Transverse colon (tissue), 4 donors: ENCODE measurements at regions not wholly inside any gene's neighbourhood (a gene's known extent, or its start where the extent isn't known, plus 50 kb on each side); places are given as distances from the start of the nearest gene placed in this dataset.

Experiments used
- DNase-seq: peaks from one replicate; pipeline ENCODE4 v3.0.0-alpha.2; 2019
- H3K27ac ChIP-seq, 4 donors: fragments of 200-600 bp; sonication (generic); 2 replicates each; pipeline ENCODE4 v1.5.1; 2016 to 2018; ENCODE audit warnings: inconsistent platforms in 4 of 4
- H3K27me3 ChIP-seq: fragments of 200-600 bp; sonication (generic); 2 replicates; pipeline ENCODE4 v1.5.1; 2017; ENCODE audit warnings: inconsistent platforms
- H3K36me3 ChIP-seq, 4 donors: fragments of 200-600 bp; sonication (generic); 2 replicates each; pipeline ENCODE4 v1.5.1; 2017 to 2019; ENCODE audit warnings: inconsistent platforms in 4 of 4
- H3K4me1 ChIP-seq, 4 donors: fragments of 200-600 bp; sonication (generic); 2 replicates each; pipeline ENCODE4 v1.5.1; 2017 to 2020; ENCODE audit warnings: inconsistent platforms in 4 of 4
- H3K4me3 ChIP-seq, 4 donors: fragments of 200-600 bp; sonication (generic); 1 replicate in 1 of 4; 2 replicates in 3 of 4; pipeline versions ENCODE4 v1.5.1 to v1.6.1; 2017 to 2019; ENCODE audit warnings: inconsistent platforms in 4 of 4
- H3K9me3 ChIP-seq, 2 donors: fragments of 200-600 bp; sonication (generic); 2 replicates each; pipeline ENCODE4 v1.5.1; 2017 to 2019; ENCODE audit warnings: inconsistent platforms in 2 of 2
- CTCF ChIP-seq, 5 experiments: fragments of 200-600 bp in 3 of 5; fragments of 450-650 bp in 2 of 5; sonication (generic) in 3 of 5; IDR thresholded peaks; 1 replicate in 2 of 5; 2 replicates in 3 of 5; pipeline ENCODE4 v1.5.1; 2016 to 2017; ENCODE audit warnings: antibody characterized with exemption in 5 of 5, inconsistent platforms in 3 of 5, mild to moderate bottlenecking in 2 of 5, moderate library complexity in 1 of 5
- EP300 ChIP-seq: sonication (generic); formaldehyde crosslinking; IDR thresholded peaks from one replicate; pipeline ENCODE4 v1.6.1; 2017; ENCODE audit warnings: antibody characterized with exemption, low read depth
- POLR2A ChIP-seq: fragments of 450-650 bp; IDR thresholded peaks from one replicate; pipeline ENCODE4 v1.6.1; 2016; ENCODE audit warnings: antibody characterized with exemption, mild to moderate bottlenecking, moderate library complexity
- POLR2AphosphoS5 ChIP-seq, 3 donors: sonication (generic); formaldehyde crosslinking; IDR thresholded peaks; one replicate each; pipeline ENCODE4 v1.6.1; 2016; ENCODE audit warnings: antibody characterized with exemption in 3 of 3
- WGBS, 2 donors: methylation state at CpG; one replicate each; pipeline ENCODE4 v1.1.5; 2018; ENCODE audit warnings: low coverage in 1 of 2; 5-methylcytosine and 5-hydroxymethylcytosine counted together
- in situ Hi-C, 4 donors: fragments of 200-750 bp; cut with MboI; loops; one replicate each; pipeline versions ENCODE4 v1.15.0 to v1.15.1; 2017; ENCODE audit warnings: low sequenced_read_pairs in 3 of 4, low pct_ligation_motif_present in 1 of 4, low pct_unique_long_range_greater_than_20kb in 1 of 4
- intact Hi-C: fragments of 100-400 bp; cut with DNase I; formaldehyde crosslinking; loops from one replicate; pipeline ENCODE4 v1.15.1; 2023; ENCODE audit warnings: low total_unique reads

- peak; percentile 84 for DNase-seq
- Histone ChIP-seq H3K4me1 (peaks cover 7 to 18% (median 11%) of the 10 kb centered on the region in 4 donors), H3K4me3 (no peak overlapping the region), H3K27me3 (no peaks in the 10 kb centered on the region), H3K27ac (peak overlapping the region in 1 of 4 donors; percentile 22), H3K9me3 (no peaks in the 10 kb centered on the region), H3K36me3 (no peaks in the 10 kb centered on the region)
- intact Hi-C loops (no loop called here), in situ Hi-C loops (no loop called here)
- 13 to 19% methylated on average over 8 to 24 of the region's 24 CpGs for WGBS, 2 donors
- TF ChIP-seq POLR2AphosphoS5 (IDR thresholded peaks at IDR 0.05) (peak in 2 of 3 donors; percentile 14 to 26), POLR2A (no peak), EP300 (no peak), CTCF (IDR thresholded peaks at IDR 0.05) (peak; percentile 46 to 74 (median 64))
Measured at GRCh38 chr2:120552800-120553481, 182.7 kb upstream of the GLI2 start.

- intact Hi-C loops, result no loop called here
- no peak overlapping the region for H3K27ac ChIP-seq
- no peak overlapping the region for H3K4me3 ChIP-seq
- DNase-seq, result no peak
- no peaks in the 10 kb centered on the region for H3K36me3 ChIP-seq
- no peaks in the 10 kb centered on the region for H3K27me3 ChIP-seq
- TF ChIP-seq EP300, result no peak
- TF ChIP-seq CTCF (IDR thresholded peaks at IDR 0.05), result no peak
- TF ChIP-seq POLR2AphosphoS5 (IDR thresholded peaks at IDR 0.05), result no peak
- TF ChIP-seq POLR2A, result no peak
- peaks cover 7 to 18% (median 11%) of the 10 kb centered on the region in 4 donors for H3K4me1 ChIP-seq
- in situ Hi-C loops, result no loop called here
- H3K9me3 ChIP-seq, result no peaks in the 10 kb centered on the region
Measured at GRCh38 chr2:120554625-120555032, 181.0 kb upstream of the GLI2 start.

GRCh38 chr2:120555092-120555491 lies 180.6 kb upstream of the GLI2 start:
- WGBS, 2 donors, result 86% methylated on average over 4 of the region's 4 CpGs; no CpG with 5 or more reads in 1 of the 2 donors

GRCh38 chr2:120556911-120557310 lies 178.8 kb upstream of the GLI2 start:
- WGBS, 2 donors, result 48 to 51% methylated on average over 3 of the region's 3 CpGs
- Histone ChIP-seq H3K27ac (no peak overlapping the region), H3K9me3 (no peaks in the 10 kb centered on the region), H3K27me3 (peaks cover 11% of the 10 kb centered on the region), H3K4me1 (peaks cover 7 to 15% (median 11%) of the 10 kb centered on the region in 4 donors), H3K4me3 (no peak overlapping the region), H3K36me3 (no peaks in the 10 kb centered on the region)
- TF ChIP-seq CTCF (IDR thresholded peaks at IDR 0.05) (no peak), POLR2AphosphoS5 (IDR thresholded peaks at IDR 0.05) (no peak), EP300 (no peak), POLR2A (no peak)
- no peak for DNase-seq
- in situ Hi-C loops (no loop called here), intact Hi-C loops (no loop called here)

More at GRCh38 chr2:120555092-120555491, 180.6 kb upstream of the GLI2 start:
- Histone ChIP-seq H3K4me1 (peaks cover 7 to 18% (median 11%) of the 10 kb centered on the region in 4 donors), H3K27ac (no peak overlapping the region), H3K4me3 (no peak overlapping the region), H3K27me3 (no peaks in the 10 kb centered on the region), H3K36me3 (no peaks in the 10 kb centered on the region), H3K9me3 (no peaks in the 10 kb centered on the region)
- DNase-seq, result no peak
- in situ Hi-C loops (no loop called here), intact Hi-C loops (no loop called here)
- TF ChIP-seq EP300 (no peak), CTCF (IDR thresholded peaks at IDR 0.05) (no peak), POLR2AphosphoS5 (IDR thresholded peaks at IDR 0.05) (no peak), POLR2A (no peak)
